ENCODE measurements at regions not wholly inside any gene's neighbourhood (a gene's known extent, or its start where the extent isn't known, plus 50 kb on each side); places are given as distances from the start of the nearest gene placed in this dataset.

GRCh38 chr7:136348142-136348541 is 371.0 kb upstream of the MTPN start:
- TF ChIP-seq CTCF (IDR thresholded peaks at IDR 0.05; ENCODE audit: low read length), result no peak
- no peak for TF ChIP-seq EZH2 (IDR thresholded peaks at IDR 0.05; ENCODE audit: borderline replicate concordance, low read length)

Measured in OCI-LY1 (cell line).